HG03575 (cell line): ENCODE measurements at regions not wholly inside any gene's neighbourhood (a gene's known extent, or its start where the extent isn't known, plus 50 kb on each side); places are given as distances from the start of the nearest gene placed in this dataset.

Experiments
- ATAC-seq: cut with Tn5 transposase; IDR thresholded peaks from one replicate; pipeline ENCODE4 v1.9.1; 2021; ENCODE audit not compliant: unreplicated experiment, insufficient number of reproducible peaks, low FRiP score; ENCODE audit errors: extremely low read depth

GRCh38 chr14:38915125-38915524, 187.9 kb downstream of the SEC23A start:
- no peak for ATAC-seq

- ATAC-seq: peak; percentile 71
Measured at GRCh38 chr14:38910092-38910491, 192.9 kb downstream of the SEC23A start.

- ATAC-seq: no peak
Measured at GRCh38 chr14:38904959-38905358, 198.1 kb downstream of the SEC23A start.

- no peak for ATAC-seq
Measured at GRCh38 chr14:38901791-38902190, 201.2 kb downstream of the SEC23A start.

GRCh38 chr14:38900887-38901286, 202.1 kb downstream of the SEC23A start:
- ATAC-seq: no peak

- no peak for ATAC-seq
Measured at GRCh38 chr14:38887696-38888095, 215.3 kb downstream of the SEC23A start.

GRCh38 chr14:38884109-38884508, 218.9 kb downstream of the SEC23A start:
- ATAC-seq: no peak

- no peak for ATAC-seq
Measured at GRCh38 chr14:38883127-38883526, 219.9 kb downstream of the SEC23A start.

- ATAC-seq: no peak
Measured at GRCh38 chr14:38882533-38882932, 220.5 kb downstream of the SEC23A start.

- ATAC-seq: no peak
Measured at GRCh38 chr14:38880643-38881524, 222.2 kb downstream of the SEC23A start.

GRCh38 chr14:38877744-38878388, 225.2 kb downstream of the SEC23A start:
- ATAC-seq: no peak

- ATAC-seq: no peak
Measured at GRCh38 chr14:38874721-38875120, 228.3 kb downstream of the SEC23A start.

GRCh38 chr14:38873941-38874612, 229.0 kb downstream of the SEC23A start:
- no peak for ATAC-seq

GRCh38 chr14:38870296-38870836, 232.7 kb downstream of the SEC23A start:
- ATAC-seq: no peak

GRCh38 chr14:38868399-38869290, 234.4 kb downstream of the SEC23A start:
- no peak for ATAC-seq

GRCh38 chr14:38867561-38868150, 235.4 kb downstream of the SEC23A start:
- ATAC-seq: no peak

- no peak for ATAC-seq
Measured at GRCh38 chr14:38866461-38866860, 236.6 kb downstream of the SEC23A start.

GRCh38 chr14:38862366-38862765, 240.7 kb downstream of the SEC23A start:
- ATAC-seq: no peak
